HEK293 (cell line): ENCODE measurements at regions not wholly inside any gene's neighbourhood (a gene's known extent, or its start where the extent isn't known, plus 50 kb on each side); places are given as distances from the start of the nearest gene placed in this dataset.

Experiments
- CTCF ChIP-seq: fragments of 450-650 bp; formaldehyde crosslinking; IDR thresholded peaks from 2 replicates; pipeline ENCODE4 v1.5.1; 2016; ENCODE audit warnings: missing biosample characterization, missing genetic modification characterization
- ZNF785 ChIP-seq: fragments of 450-650 bp; formaldehyde crosslinking; IDR thresholded peaks from 2 replicates; pipeline ENCODE4 v1.5.1; 2016; ENCODE audit warnings: missing biosample characterization, missing genetic modification characterization

GRCh38 chr1:30635391-30635975 lies 87.9 kb downstream of the MATN1 start:
- TF ChIP-seq ZNF785 (no peak), CTCF (tag by site-specific recombination) (no peak)
